ENCODE measurements at regions not wholly inside any gene's neighbourhood (a gene's known extent, or its start where the extent isn't known, plus 50 kb on each side); places are given as distances from the start of the nearest gene placed in this dataset.
"Not testable (repeated sequence)": the region's sequence is repeated elsewhere in the genome, so short reads cannot be mapped to it uniquely, and the experiment has no call there.

- DNase-seq (ENCODE audit: low spot score): not testable (repeated sequence)
Measured at GRCh38 chr2:87457129-87457499, 290.8 kb upstream of the PLGLB2 start.

- DNase-seq (ENCODE audit: low spot score): not testable (repeated sequence)
Measured at GRCh38 chr2:87458938-87459337, 288.9 kb upstream of the PLGLB2 start.

GRCh38 chr2:87460104-87460503 lies 287.8 kb upstream of the PLGLB2 start:
- DNase-seq (ENCODE audit: low spot score): not testable (repeated sequence)

- DNase-seq (ENCODE audit: low spot score): not testable (repeated sequence)
Measured at GRCh38 chr2:87460662-87461061, 287.2 kb upstream of the PLGLB2 start.

GRCh38 chr2:87461671-87462070 lies 286.2 kb upstream of the PLGLB2 start:
- not testable (repeated sequence) for DNase-seq (ENCODE audit: low spot score)

GRCh38 chr2:87464219-87464618 lies 283.7 kb upstream of the PLGLB2 start:
- DNase-seq (ENCODE audit: low spot score): not testable (repeated sequence)

GRCh38 chr2:87465730-87466129 lies 282.2 kb upstream of the PLGLB2 start:
- DNase-seq (ENCODE audit: low spot score): not testable (repeated sequence)

- not testable (repeated sequence) for DNase-seq (ENCODE audit: low spot score)
Measured at GRCh38 chr2:87466591-87467120, 281.2 kb upstream of the PLGLB2 start.

GRCh38 chr2:87468429-87468981 lies 279.4 kb upstream of the PLGLB2 start:
- not testable (repeated sequence) for DNase-seq (ENCODE audit: low spot score)

- DNase-seq (ENCODE audit: low spot score): not testable (repeated sequence)
Measured at GRCh38 chr2:87469180-87470151, 278.4 kb upstream of the PLGLB2 start.

- not testable (repeated sequence) for DNase-seq (ENCODE audit: low spot score)
Measured at GRCh38 chr2:87470381-87471380, 277.2 kb upstream of the PLGLB2 start.

GRCh38 chr2:87471478-87471877 lies 276.4 kb upstream of the PLGLB2 start:
- not testable (repeated sequence) for DNase-seq (ENCODE audit: low spot score)

GRCh38 chr2:87476223-87476872 lies 271.5 kb upstream of the PLGLB2 start:
- not testable (repeated sequence) for DNase-seq (ENCODE audit: low spot score)

- DNase-seq (ENCODE audit: low spot score): not testable (repeated sequence)
Measured at GRCh38 chr2:87476936-87477335, 271.0 kb upstream of the PLGLB2 start.

- not testable (repeated sequence) for DNase-seq (ENCODE audit: low spot score)
Measured at GRCh38 chr2:87477669-87478428, 270.0 kb upstream of the PLGLB2 start.

GRCh38 chr2:87478911-87479310 lies 269.0 kb upstream of the PLGLB2 start:
- DNase-seq (ENCODE audit: low spot score): not testable (repeated sequence)

GRCh38 chr2:87483093-87483680 lies 264.7 kb upstream of the PLGLB2 start:
- not testable (repeated sequence) for DNase-seq (ENCODE audit: low spot score)

GRCh38 chr2:87484363-87484762 lies 263.5 kb upstream of the PLGLB2 start:
- not testable (repeated sequence) for DNase-seq (ENCODE audit: low spot score)

GRCh38 chr2:87485455-87485854 lies 262.4 kb upstream of the PLGLB2 start:
- DNase-seq (ENCODE audit: low spot score): not testable (repeated sequence)

- DNase-seq (ENCODE audit: low spot score): not testable (repeated sequence)
Measured at GRCh38 chr2:87485884-87486283, 262.0 kb upstream of the PLGLB2 start.

Data from HuH-7.5 (cell line).